Smooth muscle cell (in vitro differentiated cells): ENCODE measurements at regions not wholly inside any gene's neighbourhood (a gene's known extent, or its start where the extent isn't known, plus 50 kb on each side); places are given as distances from the start of the nearest gene placed in this dataset.

Experiments used
- DNase-seq: peaks from one replicate; lab custom pipeline; 2025; ENCODE audit not compliant: unreplicated experiment; lab: John Stamatoyannopoulos, UW
- H2AFZ ChIP-seq: fragments of 200-600 bp; sonication (generic); 2 replicates; pipeline ENCODE4 v1.6.0; 2016; ENCODE audit warnings: antibody characterized with exemption, low read depth, mild to moderate bottlenecking
- H3F3A ChIP-seq: fragments of 200-600 bp; sonication (generic); 2 replicates; pipeline ENCODE4 v1.6.0; 2017; ENCODE audit warnings: antibody characterized with exemption, low read depth
- H3K27ac ChIP-seq: fragments of 200-600 bp; sonication (generic); 2 replicates; pipeline ENCODE4 v1.5.1; 2016; ENCODE audit warnings: low read depth, mild to moderate bottlenecking
- H3K27me3 ChIP-seq: fragments of 200-600 bp; sonication (generic); 2 replicates; pipeline ENCODE4 v1.6.1; 2016; ENCODE audit warnings: low read depth, mild to moderate bottlenecking
- H3K36me3 ChIP-seq: fragments of 200-600 bp; sonication (generic); 2 replicates; pipeline ENCODE4 v1.5.1; 2016; ENCODE audit warnings: low read depth
- H3K4me1 ChIP-seq: fragments of 200-600 bp; sonication (generic); 2 replicates; pipeline ENCODE4 v1.5.1; 2016; ENCODE audit warnings: low read depth
- H3K4me2 ChIP-seq: fragments of 200-600 bp; sonication (generic); 2 replicates; pipeline ENCODE4 v1.6.0; 2016; ENCODE audit warnings: mild to moderate bottlenecking
- H3K4me3 ChIP-seq: fragments of 200-600 bp; sonication (generic); 2 replicates; pipeline ENCODE4 v1.5.1; 2016; ENCODE audit warnings: mild to moderate bottlenecking
- H3K79me2 ChIP-seq: fragments of 200-600 bp; sonication (generic); 2 replicates; pipeline ENCODE4 v1.6.0; 2016; ENCODE audit warnings: low read depth, mild to moderate bottlenecking
- H3K9ac ChIP-seq: fragments of 200-600 bp; sonication (generic); 2 replicates; pipeline ENCODE4 v1.6.0; 2016; ENCODE audit warnings: low read depth
- H3K9me3 ChIP-seq: fragments of 200-600 bp; sonication (generic); replicated peaks from 2 replicates; pipeline ENCODE4 v1.5.1; 2016; ENCODE audit warnings: low read depth
- H4K20me1 ChIP-seq: fragments of 200-600 bp; sonication (generic); 2 replicates; pipeline ENCODE4 v1.6.0; 2016; ENCODE audit warnings: low read depth
- CTCF ChIP-seq: fragments of 200-600 bp; sonication (generic); IDR thresholded peaks from 2 replicates; pipeline ENCODE4 v1.5.1; 2017; ENCODE audit warnings: borderline replicate concordance, mild to moderate bottlenecking, antibody characterized with exemption; ENCODE audit not compliant: insufficient read depth, poor library complexity, severe bottlenecking
- WGBS: methylation state at CpG from one replicate; pipeline ENCODE4 v1.1.7; 2016; ENCODE audit warnings: low lambda C conversion rate; 5-methylcytosine and 5-hydroxymethylcytosine counted together

- Histone ChIP-seq H3K79me2 (no peaks in the 10 kb centered on the region), H2AFZ (no peak overlapping the region), H3K27me3 (no peaks in the 10 kb centered on the region), H4K20me1 (no peaks in the 10 kb centered on the region), H3K4me2 (no peak overlapping the region), H3K4me1 (no peaks in the 10 kb centered on the region), H3K27ac (no peak overlapping the region), H3K9me3 (peaks cover 5% of the 10 kb centered on the region), H3K4me3 (no peak overlapping the region), H3K9ac (no peak overlapping the region), H3K36me3 (no peaks in the 10 kb centered on the region), H3F3A (no peaks in the 10 kb centered on the region)
- no peak for DNase-seq
- 75% methylated on average over 2 of the region's 2 CpGs for WGBS
- no peak for TF ChIP-seq CTCF
Observed at GRCh38 chr1:80101159-80101558, 1094.6 kb upstream of the ADGRL4 start.

- no peak for DNase-seq
- no peak overlapping the region for H2AFZ ChIP-seq
- no peaks in the 10 kb centered on the region for H3K79me2 ChIP-seq
- WGBS = 96% methylated on average over 1 of the region's 1 CpG
- H3K36me3 ChIP-seq = no peaks in the 10 kb centered on the region
- TF ChIP-seq CTCF = no peak
- no peak overlapping the region for H3K4me2 ChIP-seq
- H3K4me1 ChIP-seq = no peaks in the 10 kb centered on the region
- no peaks in the 10 kb centered on the region for H4K20me1 ChIP-seq
- H3F3A ChIP-seq = no peaks in the 10 kb centered on the region
- H3K9me3 ChIP-seq = peaks cover 5% of the 10 kb centered on the region
- no peak overlapping the region for H3K4me3 ChIP-seq
- H3K27ac ChIP-seq = no peak overlapping the region
- H3K9ac ChIP-seq = no peak overlapping the region
- no peaks in the 10 kb centered on the region for H3K27me3 ChIP-seq
Observed at GRCh38 chr1:80099713-80100112, 1093.2 kb upstream of the ADGRL4 start.

GRCh38 chr1:80085067-80085466 lies 1078.5 kb upstream of the ADGRL4 start:
- no peaks in the 10 kb centered on the region for H3K4me1 ChIP-seq
- TF ChIP-seq CTCF = no peak
- no peak for DNase-seq

GRCh38 chr1:80083892-80084291 lies 1077.4 kb upstream of the ADGRL4 start:
- no peaks in the 10 kb centered on the region for H3K9me3 ChIP-seq
- no peaks in the 10 kb centered on the region for H3K36me3 ChIP-seq
- no peaks in the 10 kb centered on the region for H3K79me2 ChIP-seq
- TF ChIP-seq CTCF = no peak
- no peak overlapping the region for H3K4me2 ChIP-seq
- no peak overlapping the region for H3K4me3 ChIP-seq
- DNase-seq = no peak
- WGBS = 85% methylated on average over 1 of the region's 1 CpG
- no peaks in the 10 kb centered on the region for H3K27me3 ChIP-seq
- no peaks in the 10 kb centered on the region for H3F3A ChIP-seq
- H4K20me1 ChIP-seq = no peaks in the 10 kb centered on the region
- no peak overlapping the region for H3K27ac ChIP-seq
- H2AFZ ChIP-seq = no peak overlapping the region
- H3K9ac ChIP-seq = no peak overlapping the region
- no peaks in the 10 kb centered on the region for H3K4me1 ChIP-seq

More at GRCh38 chr1:80085067-80085466, 1078.5 kb upstream of the ADGRL4 start:
- H3K9ac ChIP-seq = no peak overlapping the region
- no peaks in the 10 kb centered on the region for H3K9me3 ChIP-seq
- H4K20me1 ChIP-seq = no peaks in the 10 kb centered on the region
- no peak overlapping the region for H3K4me2 ChIP-seq
- no peaks in the 10 kb centered on the region for H3K36me3 ChIP-seq
- H3K4me3 ChIP-seq = no peak overlapping the region
- H2AFZ ChIP-seq = no peak overlapping the region
- no peaks in the 10 kb centered on the region for H3K27me3 ChIP-seq
- no peaks in the 10 kb centered on the region for H3F3A ChIP-seq
- no peak overlapping the region for H3K27ac ChIP-seq
- no peaks in the 10 kb centered on the region for H3K79me2 ChIP-seq
